Fibroblast of lung (primary cell): ENCODE measurements at regions not wholly inside any gene's neighbourhood (a gene's known extent, or its start where the extent isn't known, plus 50 kb on each side); places are given as distances from the start of the nearest gene placed in this dataset.

Experiments
- DNase-seq, 2 donors: peaks; one replicate each; pipeline versions ENCODE4 v3.0.0 to v3.0.0-alpha.2; 2010; ENCODE audit warnings: low read depth in 2 of 2
- H2AFZ ChIP-seq: 2 replicates; pipeline ENCODE4 v1.5.1; 2012; ENCODE audit warnings: low read length, control low read depth, inconsistent platforms
- H3K27ac ChIP-seq: 2 replicates; pipeline ENCODE4 v1.5.1; 2011; ENCODE audit warnings: low read length, control low read depth; ENCODE audit not compliant: insufficient read depth
- H3K27me3 ChIP-seq: 2 replicates; pipeline ENCODE4 v1.5.1; 2011; ENCODE audit warnings: mild to moderate bottlenecking, low read length; ENCODE audit not compliant: control insufficient read depth, insufficient read depth
- H3K36me3 ChIP-seq: 2 replicates; pipeline ENCODE4 v1.5.1; 2011; ENCODE audit warnings: low read length; ENCODE audit not compliant: control insufficient read depth, insufficient read depth
- H3K4me1 ChIP-seq: 2 replicates; pipeline ENCODE4 v1.5.1; 2011; ENCODE audit warnings: low read length; ENCODE audit not compliant: control insufficient read depth, insufficient read depth; ENCODE audit errors: extremely low read depth
- H3K4me2 ChIP-seq: 2 replicates; pipeline ENCODE4 v1.5.1; 2011; ENCODE audit warnings: low read length, control low read depth; ENCODE audit not compliant: insufficient read depth; ENCODE audit errors: extremely low read depth
- H3K4me3 ChIP-seq, 4 experiments: fragments of 200-600 bp in 1 of 4; sonication (generic) in 1 of 4; replicated peaks in 1 of 4; 2 replicates each; pipeline ENCODE4 v1.5.1; 2011 to 2016; ENCODE audit warnings: low read length in 4 of 4, low read depth in 3 of 4, mild to moderate bottlenecking in 3 of 4, control low read depth in 2 of 4, inconsistent platforms in 1 of 4, mixed read lengths in 1 of 4; ENCODE audit not compliant: insufficient read depth in 1 of 4; ENCODE audit errors: control extremely low read depth in 1 of 4
- H3K79me2 ChIP-seq: 2 replicates; pipeline ENCODE4 v1.5.1; 2012; ENCODE audit warnings: mild to moderate bottlenecking, low read length, inconsistent platforms; ENCODE audit not compliant: control insufficient read depth, insufficient read depth
- H3K9ac ChIP-seq: 2 replicates; pipeline ENCODE4 v1.5.1; 2011; ENCODE audit warnings: mild to moderate bottlenecking, low read length, control low read depth; ENCODE audit not compliant: insufficient read depth
- H3K9me3 ChIP-seq: 2 replicates; pipeline ENCODE4 v1.5.1; 2012; ENCODE audit warnings: low read depth, low read length; ENCODE audit not compliant: control insufficient read depth, insufficient read depth
- H4K20me1 ChIP-seq: 2 replicates; pipeline ENCODE4 v1.5.1; 2011; ENCODE audit warnings: low read length; ENCODE audit not compliant: control insufficient read depth, insufficient read depth; ENCODE audit errors: extremely low read depth
- CTCF ChIP-seq, 2 donors: IDR thresholded peaks in 1 of 2; conservative IDR thresholded peaks in 1 of 2; 1 replicate in 1 of 2; 2 replicates in 1 of 2; pipeline ENCODE4 v1.5.1; 2011 to 2012; ENCODE audit warnings: low read length in 2 of 2, control low read depth in 1 of 2, inconsistent platforms in 1 of 2, low read depth in 1 of 2, mild to moderate bottlenecking in 1 of 2
- EZH2 ChIP-seq: IDR thresholded peaks from 2 replicates; pipeline ENCODE4 v1.5.1; 2012; ENCODE audit warnings: low read length, control low read depth, mild to moderate bottlenecking; ENCODE audit errors: missing control alignments

- Histone ChIP-seq H3K27me3 (no peaks in the 10 kb centered on the region), H3K27ac (no peak overlapping the region), H3K4me2 (no peak overlapping the region), H3K9me3 (no peaks in the 10 kb centered on the region), H2AFZ (no peak overlapping the region), H4K20me1 (no peaks in the 10 kb centered on the region), H3K4me3 (no peak overlapping the region), H3K79me2 (no peaks in the 10 kb centered on the region), H3K4me1 (no peaks in the 10 kb centered on the region), H3K36me3 (no peaks in the 10 kb centered on the region), H3K9ac (no peak overlapping the region)
- no peak for DNase-seq
- TF ChIP-seq CTCF (conservative IDR thresholded peaks at IDR 0.05 in 1 of 2, IDR thresholded peaks at IDR 0.05 in 1 of 2; ENCODE audit: low read depth in 1 of 2, low read length in 2 of 2), result no peak
Measured at GRCh38 chr1:90358448-90358847, 358.7 kb downstream of the BARHL2 start.

GRCh38 chr1:90357995-90358394 is 359.1 kb downstream of the BARHL2 start:
- DNase-seq, result no peak
- Histone ChIP-seq H2AFZ (no peak overlapping the region), H3K79me2 (no peaks in the 10 kb centered on the region), H3K27ac (no peak overlapping the region), H3K4me3 (no peak overlapping the region), H3K27me3 (no peaks in the 10 kb centered on the region), H3K9ac (no peak overlapping the region), H4K20me1 (no peaks in the 10 kb centered on the region), H3K9me3 (no peaks in the 10 kb centered on the region), H3K36me3 (no peaks in the 10 kb centered on the region), H3K4me2 (no peak overlapping the region), H3K4me1 (no peaks in the 10 kb centered on the region)
- no peak for TF ChIP-seq EZH2
- TF ChIP-seq CTCF (conservative IDR thresholded peaks at IDR 0.05 in 1 of 2, IDR thresholded peaks at IDR 0.05 in 1 of 2; ENCODE audit: low read depth in 1 of 2, low read length in 2 of 2), result no peak

GRCh38 chr1:90356991-90357390 is 360.1 kb downstream of the BARHL2 start:
- H3K79me2 ChIP-seq, result no peaks in the 10 kb centered on the region
- no peaks in the 10 kb centered on the region for H3K4me1 ChIP-seq
- H3K27me3 ChIP-seq, result no peaks in the 10 kb centered on the region
- TF ChIP-seq EZH2 (no peak), CTCF (conservative IDR thresholded peaks at IDR 0.05 in 1 of 2, IDR thresholded peaks at IDR 0.05 in 1 of 2; ENCODE audit: low read depth in 1 of 2, low read length in 2 of 2) (no peak)
- H3K9me3 ChIP-seq, result no peaks in the 10 kb centered on the region
- H3K36me3 ChIP-seq, result no peaks in the 10 kb centered on the region
- H4K20me1 ChIP-seq, result no peaks in the 10 kb centered on the region
- H3K27ac ChIP-seq, result no peak overlapping the region
- no peak overlapping the region for H3K9ac ChIP-seq
- DNase-seq, result no peak
- no peak overlapping the region for H3K4me2 ChIP-seq
- H3K4me3 ChIP-seq, result no peak overlapping the region
- no peak overlapping the region for H2AFZ ChIP-seq
